ENCODE measurements at regions not wholly inside any gene's neighbourhood (a gene's known extent, or its start where the extent isn't known, plus 50 kb on each side); places are given as distances from the start of the nearest gene placed in this dataset.

DNA sequence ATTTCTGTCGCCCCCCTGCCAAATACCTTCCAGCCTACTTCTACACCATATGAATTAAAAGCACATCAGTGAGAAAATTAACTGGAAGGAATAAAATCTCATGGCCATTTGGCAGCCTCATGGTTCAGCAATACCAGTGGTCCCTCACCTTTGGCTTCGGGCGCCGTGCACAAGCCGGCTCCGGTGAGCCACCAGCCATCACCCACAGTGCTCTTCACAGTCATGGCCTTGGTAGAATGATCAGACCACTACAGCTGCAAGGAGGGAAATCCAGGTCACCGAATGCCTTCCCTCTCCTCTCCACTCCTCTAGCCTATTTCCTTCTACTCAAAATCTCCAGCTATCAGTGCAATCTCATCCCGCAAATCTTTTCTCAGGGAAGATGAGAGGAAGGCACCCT, 239.1 kb downstream of the C1D start:
- H3K36me3 ChIP-seq (replicated peaks in 1 of 2; ENCODE audit: control insufficient read depth in 1 of 2, insufficient read depth in 2 of 2, low read length in 2 of 2) = no peaks in the 10 kb centered on the region
- no peak overlapping the region for H3K9ac ChIP-seq (ENCODE audit: insufficient read depth, low read depth, low read length)
- ChIA-PET POLR2A (no interaction called here), CTCF (ENCODE audit: low intra/inter-chr PET ratio, low total read pairs) (no interaction called here)
- in situ Hi-C loops (cut with HindIII; ENCODE audit: extremely low pct_ligation_motif_present, low pct_unique_long_range_greater_than_20kb) (no loop called here), intact Hi-C loops (cut with micrococcal nuclease; ENCODE audit: unreplicated experiment) (no loop called here)
- no peak for DNase-seq (ENCODE audit: low spot score)
- H3K4me2 ChIP-seq (ENCODE audit: low read depth, low read length) = no peak overlapping the region
- 79% methylated on average over 8 of the region's 8 CpGs for whole genome bisulfite sequencing (ENCODE audit: low lambda C conversion rate)
- no peak overlapping the region for H3K4me3 ChIP-seq (replicated peaks in 1 of 3; ENCODE audit: insufficient read depth in 1 of 3, low read depth in 2 of 3, low read length in 3 of 3)
- no peaks in the 10 kb centered on the region for H3K79me2 ChIP-seq (ENCODE audit: insufficient read depth, low read length)
- no peaks in the 10 kb centered on the region for H3K9me3 ChIP-seq (ENCODE audit: low read length)
- ATAC-seq = no peak
- H3K27ac ChIP-seq (ENCODE audit: extremely low read length, insufficient read depth, low read length) = no peak overlapping the region
- BruUV-seq (replicated peaks) = no TSS peak
- no peaks in the 10 kb centered on the region for H4K20me1 ChIP-seq (ENCODE audit: insufficient read depth, low read length)
- no peak for TF ChIP-seq GPN1 (CRISPR knock-in tag; IDR thresholded peaks at IDR 0.05; ENCODE audit: borderline replicate concordance)
- TF ChIP-seq TEAD2 (CRISPR knock-in tag; IDR thresholded peaks at IDR 0.05) = no peak
- no peak for TF ChIP-seq ZFY (CRISPR knock-in tag; IDR thresholded peaks at IDR 0.05)
- TF ChIP-seq, protein P1, sequence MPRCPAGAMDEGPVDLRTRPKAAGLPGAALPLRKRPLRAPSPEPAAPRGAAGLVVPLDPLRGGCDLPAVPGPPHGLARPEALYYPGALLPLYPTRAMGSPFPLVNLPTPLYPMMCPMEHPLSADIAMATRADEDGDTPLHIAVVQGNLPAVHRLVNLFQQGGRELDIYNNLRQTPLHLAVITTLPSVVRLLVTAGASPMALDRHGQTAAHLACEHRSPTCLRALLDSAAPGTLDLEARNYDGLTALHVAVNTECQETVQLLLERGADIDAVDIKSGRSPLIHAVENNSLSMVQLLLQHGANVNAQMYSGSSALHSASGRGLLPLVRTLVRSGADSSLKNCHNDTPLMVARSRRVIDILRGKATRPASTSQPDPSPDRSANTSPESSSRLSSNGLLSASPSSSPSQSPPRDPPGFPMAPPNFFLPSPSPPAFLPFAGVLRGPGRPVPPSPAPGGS (CRISPR knock-in tag; IDR thresholded peaks at IDR 0.05) = no peak
- TF ChIP-seq, protein P2, sequence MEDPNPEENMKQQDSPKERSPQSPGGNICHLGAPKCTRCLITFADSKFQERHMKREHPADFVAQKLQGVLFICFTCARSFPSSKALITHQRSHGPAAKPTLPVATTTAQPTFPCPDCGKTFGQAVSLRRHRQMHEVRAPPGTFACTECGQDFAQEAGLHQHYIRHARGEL (CRISPR knock-in tag; IDR thresholded peaks at IDR 0.05) = no peak
- TF ChIP-seq YY1 (IDR thresholded peaks at IDR 0.05; ENCODE audit: insufficient read depth, insufficient replicate concordance, low read depth, low read length) = no peak
- TF ChIP-seq, protein P3, sequence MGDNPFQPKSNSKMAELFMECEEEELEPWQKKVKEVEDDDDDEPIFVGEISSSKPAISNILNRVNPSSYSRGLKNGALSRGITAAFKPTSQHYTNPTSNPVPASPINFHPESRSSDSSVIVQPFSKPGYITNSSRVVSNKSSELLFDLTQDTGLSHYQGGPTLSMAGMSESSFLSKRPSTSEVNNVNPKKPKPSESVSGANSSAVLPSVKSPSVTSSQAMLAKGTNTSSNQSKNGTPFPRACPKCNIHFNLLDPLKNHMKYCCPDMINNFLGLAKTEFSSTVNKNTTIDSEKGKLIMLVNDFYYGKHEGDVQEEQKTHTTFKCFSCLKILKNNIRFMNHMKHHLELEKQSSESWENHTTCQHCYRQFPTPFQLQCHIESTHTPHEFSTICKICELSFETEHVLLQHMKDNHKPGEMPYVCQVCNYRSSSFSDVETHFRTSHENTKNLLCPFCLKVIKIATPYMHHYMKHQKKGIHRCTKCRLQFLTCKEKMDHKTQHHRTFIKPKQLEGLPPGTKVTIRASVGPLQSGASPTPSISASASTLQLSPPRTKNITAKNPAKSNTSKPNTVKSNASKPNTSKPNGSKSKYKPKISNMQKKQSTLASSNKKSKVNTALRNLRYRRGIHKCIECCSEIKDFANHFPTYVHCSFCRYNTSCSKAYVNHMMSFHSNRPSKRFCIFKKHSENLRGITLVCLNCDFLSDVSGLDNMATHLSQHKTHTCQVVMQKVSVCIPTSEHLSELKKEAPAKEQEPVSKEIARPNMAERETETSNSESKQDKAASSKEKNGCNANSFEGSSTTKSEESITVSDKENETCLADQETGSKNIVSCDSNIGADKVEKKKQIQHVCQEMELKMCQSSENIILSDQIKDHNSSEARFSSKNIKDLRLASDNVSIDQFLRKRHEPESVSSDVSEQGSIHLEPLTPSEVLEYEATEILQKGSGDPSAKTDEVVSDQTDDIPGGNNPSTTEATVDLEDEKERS (CRISPR knock-in tag; IDR thresholded peaks at IDR 0.05) = no peak
- TF ChIP-seq, protein P4, sequence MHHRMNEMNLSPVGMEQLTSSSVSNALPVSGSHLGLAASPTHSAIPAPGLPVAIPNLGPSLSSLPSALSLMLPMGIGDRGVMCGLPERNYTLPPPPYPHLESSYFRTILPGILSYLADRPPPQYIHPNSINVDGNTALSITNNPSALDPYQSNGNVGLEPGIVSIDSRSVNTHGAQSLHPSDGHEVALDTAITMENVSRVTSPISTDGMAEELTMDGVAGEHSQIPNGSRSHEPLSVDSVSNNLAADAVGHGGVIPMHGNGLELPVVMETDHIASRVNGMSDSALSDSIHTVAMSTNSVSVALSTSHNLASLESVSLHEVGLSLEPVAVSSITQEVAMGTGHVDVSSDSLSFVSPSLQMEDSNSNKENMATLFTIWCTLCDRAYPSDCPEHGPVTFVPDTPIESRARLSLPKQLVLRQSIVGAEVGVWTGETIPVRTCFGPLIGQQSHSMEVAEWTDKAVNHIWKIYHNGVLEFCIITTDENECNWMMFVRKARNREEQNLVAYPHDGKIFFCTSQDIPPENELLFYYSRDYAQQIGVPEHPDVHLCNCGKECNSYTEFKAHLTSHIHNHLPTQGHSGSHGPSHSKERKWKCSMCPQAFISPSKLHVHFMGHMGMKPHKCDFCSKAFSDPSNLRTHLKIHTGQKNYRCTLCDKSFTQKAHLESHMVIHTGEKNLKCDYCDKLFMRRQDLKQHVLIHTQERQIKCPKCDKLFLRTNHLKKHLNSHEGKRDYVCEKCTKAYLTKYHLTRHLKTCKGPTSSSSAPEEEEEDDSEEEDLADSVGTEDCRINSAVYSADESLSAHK (CRISPR knock-in tag; IDR thresholded peaks at IDR 0.05; ENCODE audit: borderline replicate concordance) = no peak
- no peak for TF ChIP-seq ZEB1 (IDR thresholded peaks at IDR 0.05; ENCODE audit: insufficient replicate concordance, low read depth)
- no peaks in the 10 kb centered on the region for H3K4me1 ChIP-seq (ENCODE audit: insufficient read depth, low read length)
- no peak for FAIRE-seq
- no peak overlapping the region for H2AFZ ChIP-seq (ENCODE audit: low read length)
- H3K27me3 ChIP-seq (ENCODE audit: control insufficient read depth in 1 of 2, insufficient read depth in 2 of 2, low read length in 2 of 2) = no peaks in the 10 kb centered on the region
